ENCODE measurements at regions not wholly inside any gene's neighbourhood (a gene's known extent, or its start where the extent isn't known, plus 50 kb on each side); places are given as distances from the start of the nearest gene placed in this dataset.

- TF ChIP-seq, protein P1, sequence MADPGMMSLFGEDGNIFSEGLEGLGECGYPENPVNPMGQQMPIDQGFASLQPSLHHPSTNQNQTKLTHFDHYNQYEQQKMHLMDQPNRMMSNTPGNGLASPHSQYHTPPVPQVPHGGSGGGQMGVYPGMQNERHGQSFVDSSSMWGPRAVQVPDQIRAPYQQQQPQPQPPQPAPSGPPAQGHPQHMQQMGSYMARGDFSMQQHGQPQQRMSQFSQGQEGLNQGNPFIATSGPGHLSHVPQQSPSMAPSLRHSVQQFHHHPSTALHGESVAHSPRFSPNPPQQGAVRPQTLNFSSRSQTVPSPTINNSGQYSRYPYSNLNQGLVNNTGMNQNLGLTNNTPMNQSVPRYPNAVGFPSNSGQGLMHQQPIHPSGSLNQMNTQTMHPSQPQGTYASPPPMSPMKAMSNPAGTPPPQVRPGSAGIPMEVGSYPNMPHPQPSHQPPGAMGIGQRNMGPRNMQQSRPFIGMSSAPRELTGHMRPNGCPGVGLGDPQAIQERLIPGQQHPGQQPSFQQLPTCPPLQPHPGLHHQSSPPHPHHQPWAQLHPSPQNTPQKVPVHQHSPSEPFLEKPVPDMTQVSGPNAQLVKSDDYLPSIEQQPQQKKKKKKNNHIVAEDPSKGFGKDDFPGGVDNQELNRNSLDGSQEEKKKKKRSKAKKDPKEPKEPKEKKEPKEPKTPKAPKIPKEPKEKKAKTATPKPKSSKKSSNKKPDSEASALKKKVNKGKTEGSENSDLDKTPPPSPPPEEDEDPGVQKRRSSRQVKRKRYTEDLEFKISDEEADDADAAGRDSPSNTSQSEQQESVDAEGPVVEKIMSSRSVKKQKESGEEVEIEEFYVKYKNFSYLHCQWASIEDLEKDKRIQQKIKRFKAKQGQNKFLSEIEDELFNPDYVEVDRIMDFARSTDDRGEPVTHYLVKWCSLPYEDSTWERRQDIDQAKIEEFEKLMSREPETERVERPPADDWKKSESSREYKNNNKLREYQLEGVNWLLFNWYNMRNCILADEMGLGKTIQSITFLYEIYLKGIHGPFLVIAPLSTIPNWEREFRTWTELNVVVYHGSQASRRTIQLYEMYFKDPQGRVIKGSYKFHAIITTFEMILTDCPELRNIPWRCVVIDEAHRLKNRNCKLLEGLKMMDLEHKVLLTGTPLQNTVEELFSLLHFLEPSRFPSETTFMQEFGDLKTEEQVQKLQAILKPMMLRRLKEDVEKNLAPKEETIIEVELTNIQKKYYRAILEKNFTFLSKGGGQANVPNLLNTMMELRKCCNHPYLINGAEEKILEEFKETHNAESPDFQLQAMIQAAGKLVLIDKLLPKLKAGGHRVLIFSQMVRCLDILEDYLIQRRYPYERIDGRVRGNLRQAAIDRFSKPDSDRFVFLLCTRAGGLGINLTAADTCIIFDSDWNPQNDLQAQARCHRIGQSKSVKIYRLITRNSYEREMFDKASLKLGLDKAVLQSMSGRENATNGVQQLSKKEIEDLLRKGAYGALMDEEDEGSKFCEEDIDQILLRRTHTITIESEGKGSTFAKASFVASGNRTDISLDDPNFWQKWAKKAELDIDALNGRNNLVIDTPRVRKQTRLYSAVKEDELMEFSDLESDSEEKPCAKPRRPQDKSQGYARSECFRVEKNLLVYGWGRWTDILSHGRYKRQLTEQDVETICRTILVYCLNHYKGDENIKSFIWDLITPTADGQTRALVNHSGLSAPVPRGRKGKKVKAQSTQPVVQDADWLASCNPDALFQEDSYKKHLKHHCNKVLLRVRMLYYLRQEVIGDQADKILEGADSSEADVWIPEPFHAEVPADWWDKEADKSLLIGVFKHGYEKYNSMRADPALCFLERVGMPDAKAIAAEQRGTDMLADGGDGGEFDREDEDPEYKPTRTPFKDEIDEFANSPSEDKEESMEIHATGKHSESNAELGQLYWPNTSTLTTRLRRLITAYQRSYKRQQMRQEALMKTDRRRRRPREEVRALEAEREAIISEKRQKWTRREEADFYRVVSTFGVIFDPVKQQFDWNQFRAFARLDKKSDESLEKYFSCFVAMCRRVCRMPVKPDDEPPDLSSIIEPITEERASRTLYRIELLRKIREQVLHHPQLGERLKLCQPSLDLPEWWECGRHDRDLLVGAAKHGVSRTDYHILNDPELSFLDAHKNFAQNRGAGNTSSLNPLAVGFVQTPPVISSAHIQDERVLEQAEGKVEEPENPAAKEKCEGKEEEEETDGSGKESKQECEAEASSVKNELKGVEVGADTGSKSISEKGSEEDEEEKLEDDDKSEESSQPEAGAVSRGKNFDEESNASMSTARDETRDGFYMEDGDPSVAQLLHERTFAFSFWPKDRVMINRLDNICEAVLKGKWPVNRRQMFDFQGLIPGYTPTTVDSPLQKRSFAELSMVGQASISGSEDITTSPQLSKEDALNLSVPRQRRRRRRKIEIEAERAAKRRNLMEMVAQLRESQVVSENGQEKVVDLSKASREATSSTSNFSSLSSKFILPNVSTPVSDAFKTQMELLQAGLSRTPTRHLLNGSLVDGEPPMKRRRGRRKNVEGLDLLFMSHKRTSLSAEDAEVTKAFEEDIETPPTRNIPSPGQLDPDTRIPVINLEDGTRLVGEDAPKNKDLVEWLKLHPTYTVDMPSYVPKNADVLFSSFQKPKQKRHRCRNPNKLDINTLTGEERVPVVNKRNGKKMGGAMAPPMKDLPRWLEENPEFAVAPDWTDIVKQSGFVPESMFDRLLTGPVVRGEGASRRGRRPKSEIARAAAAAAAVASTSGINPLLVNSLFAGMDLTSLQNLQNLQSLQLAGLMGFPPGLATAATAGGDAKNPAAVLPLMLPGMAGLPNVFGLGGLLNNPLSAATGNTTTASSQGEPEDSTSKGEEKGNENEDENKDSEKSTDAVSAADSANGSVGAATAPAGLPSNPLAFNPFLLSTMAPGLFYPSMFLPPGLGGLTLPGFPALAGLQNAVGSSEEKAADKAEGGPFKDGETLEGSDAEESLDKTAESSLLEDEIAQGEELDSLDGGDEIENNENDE (IDR thresholded peaks at IDR 0.05; ENCODE audit: insufficient replicate concordance, low read length) = no peak
- TF ChIP-seq POLR2AphosphoS5 (IDR thresholded peaks at IDR 0.05; ENCODE audit: low read depth, low read length) (no peak), BACH1 (IDR thresholded peaks at IDR 0.05; ENCODE audit: low read length) (no peak)
Observed at GRCh38 chr5:124480022-124480421, 266.4 kb downstream of the ZNF608 start (continued).

All from H1 (cell line).